Stimulated activated CD8-positive, alpha-beta memory T cell treated with anti-CD3 and anti-CD28 coated beads, Interleukin-2, amount 100 ng/mL, for 1 hour (primary cell): ENCODE measurements at regions not wholly inside any gene's neighbourhood (a gene's known extent, or its start where the extent isn't known, plus 50 kb on each side); places are given as distances from the start of the nearest gene placed in this dataset.
"Not testable (repeated sequence)": the region's sequence is repeated elsewhere in the genome, so short reads cannot be mapped to it uniquely, and the experiment has no call there.

Experiments used
- DNase-seq, 2 donors: peaks; one replicate each; pipeline ENCODE4 v3.0.0-alpha.2; 2020; ENCODE audit warnings: low read depth in 2 of 2

GRCh38 chr5:42896523-42896922 lies 84.8 kb upstream of the SELENOP start:
- no peak for DNase-seq

GRCh38 chr5:42894057-42894456 lies 82.4 kb upstream of the SELENOP start:
- DNase-seq: no peak

GRCh38 chr5:42889311-42889933 lies 77.7 kb upstream of the SELENOP start:
- peak; percentile 20 to 21 for DNase-seq

- DNase-seq: no peak
Observed at GRCh38 chr5:42888771-42889170, 77.1 kb upstream of the SELENOP start.

GRCh38 chr5:42887575-42887974 lies 75.9 kb upstream of the SELENOP start:
- no peak for DNase-seq

GRCh38 chr5:42887097-42887496 lies 75.4 kb upstream of the SELENOP start:
- DNase-seq: no peak

GRCh38 chr5:42886635-42887034 lies 74.9 kb upstream of the SELENOP start:
- DNase-seq: no peak

- no peak for DNase-seq
Observed at GRCh38 chr5:42884326-42884725, 72.6 kb upstream of the SELENOP start.

GRCh38 chr5:42881416-42882117 lies 69.9 kb upstream of the SELENOP start:
- no peak for DNase-seq

GRCh38 chr5:42880496-42881150 lies 68.9 kb upstream of the SELENOP start:
- no peak for DNase-seq

- DNase-seq: no peak
Observed at GRCh38 chr5:42879291-42879690, 67.6 kb upstream of the SELENOP start.

GRCh38 chr5:42878550-42878949 lies 66.9 kb upstream of the SELENOP start:
- DNase-seq: no peak

GRCh38 chr5:42878041-42878440 lies 66.3 kb upstream of the SELENOP start:
- DNase-seq: no peak

- DNase-seq: no peak
Observed at GRCh38 chr5:42877431-42877830, 65.7 kb upstream of the SELENOP start.

GRCh38 chr5:42876375-42876844 lies 64.7 kb upstream of the SELENOP start:
- no peak for DNase-seq

GRCh38 chr5:42875785-42876374 lies 64.2 kb upstream of the SELENOP start:
- no peak for DNase-seq

GRCh38 chr5:42875211-42875610 lies 63.5 kb upstream of the SELENOP start:
- DNase-seq: no peak

GRCh38 chr5:42874621-42875198 lies 63.0 kb upstream of the SELENOP start:
- no peak for DNase-seq

- no peak for DNase-seq
Observed at GRCh38 chr5:42872865-42873264, 61.2 kb upstream of the SELENOP start.

GRCh38 chr5:42870882-42871418 lies 59.3 kb upstream of the SELENOP start:
- DNase-seq: no peak

GRCh38 chr5:42868417-42868816 lies 56.7 kb upstream of the SELENOP start:
- DNase-seq: not testable (repeated sequence)

GRCh38 chr5:42864749-42865148 lies 53.1 kb upstream of the SELENOP start:
- not testable (repeated sequence) for DNase-seq
